HG03175 (cell line): ENCODE measurements at regions not wholly inside any gene's neighbourhood (a gene's known extent, or its start where the extent isn't known, plus 50 kb on each side); places are given as distances from the start of the nearest gene placed in this dataset.
"Not testable (repeated sequence)": the region's sequence is repeated elsewhere in the genome, so short reads cannot be mapped to it uniquely, and the experiment has no call there.

Source experiments
- ATAC-seq: cut with Tn5 transposase; IDR thresholded peaks from one replicate; pipeline ENCODE4 v1.9.1; 2021; ENCODE audit warnings: mild to moderate bottlenecking, moderate library complexity; ENCODE audit not compliant: unreplicated experiment

DNA sequence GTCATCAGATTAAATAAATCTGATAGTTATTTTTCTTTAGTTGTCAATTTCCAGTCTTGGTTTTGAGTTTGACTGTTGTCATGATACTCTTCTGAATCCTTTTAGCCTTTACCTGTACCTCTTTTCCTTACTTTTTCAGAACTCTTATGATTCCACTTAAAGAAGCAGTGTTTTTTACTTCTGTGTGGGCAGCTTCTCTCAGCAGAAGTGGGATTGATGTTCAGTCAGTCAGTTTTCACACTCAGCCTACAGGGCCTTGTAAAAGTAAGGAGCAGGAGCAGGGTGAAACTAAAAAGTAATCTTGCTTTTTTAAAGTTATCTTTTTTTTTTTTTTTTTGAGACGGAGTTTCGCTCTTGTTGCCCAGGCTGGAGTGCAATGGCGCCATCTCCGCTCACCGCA lies 75.1 kb downstream of the HAUS1 start:
- no peak for ATAC-seq

DNA sequence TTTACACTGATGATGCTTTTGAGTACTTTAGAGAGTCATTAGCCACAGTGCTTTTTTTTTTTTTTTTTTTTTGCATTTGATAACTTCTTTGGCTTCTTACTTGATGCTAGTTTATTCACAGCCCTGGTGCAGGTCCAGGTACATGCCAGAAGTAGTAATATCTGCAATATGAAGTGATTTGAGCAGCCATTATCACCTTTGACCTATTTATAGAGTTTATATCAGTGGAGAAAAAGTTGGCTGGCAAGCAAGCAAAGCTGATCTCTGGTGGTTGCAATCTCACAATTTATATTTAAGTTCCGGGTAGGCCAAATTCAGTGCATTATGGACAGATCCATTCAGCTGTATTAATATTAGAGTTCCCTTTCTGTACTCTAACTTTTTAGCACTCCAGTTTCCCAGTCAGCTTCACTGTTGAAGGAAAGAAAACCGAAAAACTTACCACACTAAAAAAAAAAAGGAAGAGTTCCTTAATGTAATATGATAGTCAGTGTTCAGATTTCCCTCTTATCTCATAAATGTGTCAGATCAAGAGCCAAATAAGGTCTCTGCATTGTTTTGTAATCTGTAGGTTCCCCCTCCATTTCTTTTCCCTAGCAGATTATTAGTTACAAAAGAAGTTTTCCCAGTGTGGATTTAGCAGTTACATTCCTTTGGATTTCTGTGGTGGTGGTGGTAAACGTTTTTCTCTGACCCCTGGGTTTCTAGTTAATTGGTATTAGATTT lies 78.6 kb downstream of the HAUS1 start:
- no peak for ATAC-seq

GRCh38 chr18:46184296-46184695 lies 80.1 kb downstream of the HAUS1 start:
- not testable (repeated sequence) for ATAC-seq

DNA sequence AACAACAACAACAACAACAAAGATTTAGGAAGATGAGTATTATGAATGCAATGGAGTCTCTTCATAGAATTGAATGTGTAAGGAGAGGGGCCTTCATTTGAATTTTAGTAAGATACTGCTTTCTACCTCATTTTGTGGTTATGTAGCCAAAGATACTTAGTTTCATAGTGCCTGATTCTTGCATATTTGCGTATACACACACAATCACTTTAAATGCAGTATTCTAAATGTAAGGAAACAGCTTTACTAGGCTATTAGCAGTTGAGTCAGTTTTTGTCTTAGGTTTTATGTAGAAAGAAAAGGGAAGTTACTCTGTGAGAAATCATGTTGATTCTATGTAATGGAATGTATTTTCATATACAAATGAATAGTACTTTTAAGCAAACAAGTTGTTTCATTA lies 80.5 kb downstream of the HAUS1 start:
- ATAC-seq = no peak

DNA sequence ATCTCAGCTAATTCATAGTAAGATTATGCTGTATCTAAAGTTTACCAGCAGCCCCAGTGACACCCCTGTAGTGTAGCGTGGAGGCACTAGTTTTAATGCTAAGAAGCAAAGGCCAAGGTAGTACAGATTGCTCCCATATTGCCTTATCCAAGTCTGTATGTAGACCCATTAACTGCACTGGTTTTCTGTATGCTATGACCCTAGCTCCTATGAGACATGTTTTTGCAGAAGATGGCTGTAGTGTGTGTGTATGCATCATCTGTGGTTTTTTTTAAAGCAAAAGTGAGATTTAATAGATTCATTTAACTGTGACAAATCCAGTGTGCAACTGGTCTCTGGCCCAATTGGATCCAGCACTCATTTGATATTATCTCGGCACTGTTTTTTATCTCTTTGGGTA lies 86.5 kb downstream of the HAUS1 start:
- no peak for ATAC-seq

- no peak for ATAC-seq
These were observed 92.5 kb downstream of the HAUS1 start for GRCh38 chr18:46196627-46197243.

DNA sequence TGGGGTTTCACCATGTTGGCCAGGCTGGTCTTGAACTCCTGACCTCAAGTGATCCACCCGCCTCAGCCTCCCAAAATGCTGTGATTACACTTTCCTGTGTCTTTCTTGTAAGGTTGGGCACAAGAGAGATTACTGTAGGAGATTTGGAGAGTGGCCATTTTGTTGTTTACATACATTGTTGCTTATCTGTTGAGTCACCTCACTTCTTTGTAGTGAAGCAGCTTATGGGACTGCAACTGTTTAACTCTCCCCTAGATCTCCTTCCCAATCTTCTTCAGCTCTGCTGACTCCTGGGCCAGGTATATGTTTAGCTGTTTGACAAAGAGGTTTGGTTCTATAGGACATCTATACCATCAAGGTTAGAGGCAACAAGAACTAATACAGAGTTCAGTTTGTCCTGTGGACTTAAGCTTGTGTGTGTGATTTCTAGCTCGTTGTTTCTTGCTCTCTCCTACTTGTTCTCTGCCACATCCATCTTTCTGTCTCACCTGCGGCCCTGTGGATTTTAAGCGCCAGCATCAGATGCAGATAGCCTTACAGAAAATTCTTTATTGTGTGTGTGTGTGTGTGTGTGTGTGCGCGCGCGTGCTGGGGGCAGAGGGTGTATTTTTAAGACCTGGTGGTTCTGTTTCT lies 95.4 kb downstream of the HAUS1 start:
- ATAC-seq = no peak

DNA sequence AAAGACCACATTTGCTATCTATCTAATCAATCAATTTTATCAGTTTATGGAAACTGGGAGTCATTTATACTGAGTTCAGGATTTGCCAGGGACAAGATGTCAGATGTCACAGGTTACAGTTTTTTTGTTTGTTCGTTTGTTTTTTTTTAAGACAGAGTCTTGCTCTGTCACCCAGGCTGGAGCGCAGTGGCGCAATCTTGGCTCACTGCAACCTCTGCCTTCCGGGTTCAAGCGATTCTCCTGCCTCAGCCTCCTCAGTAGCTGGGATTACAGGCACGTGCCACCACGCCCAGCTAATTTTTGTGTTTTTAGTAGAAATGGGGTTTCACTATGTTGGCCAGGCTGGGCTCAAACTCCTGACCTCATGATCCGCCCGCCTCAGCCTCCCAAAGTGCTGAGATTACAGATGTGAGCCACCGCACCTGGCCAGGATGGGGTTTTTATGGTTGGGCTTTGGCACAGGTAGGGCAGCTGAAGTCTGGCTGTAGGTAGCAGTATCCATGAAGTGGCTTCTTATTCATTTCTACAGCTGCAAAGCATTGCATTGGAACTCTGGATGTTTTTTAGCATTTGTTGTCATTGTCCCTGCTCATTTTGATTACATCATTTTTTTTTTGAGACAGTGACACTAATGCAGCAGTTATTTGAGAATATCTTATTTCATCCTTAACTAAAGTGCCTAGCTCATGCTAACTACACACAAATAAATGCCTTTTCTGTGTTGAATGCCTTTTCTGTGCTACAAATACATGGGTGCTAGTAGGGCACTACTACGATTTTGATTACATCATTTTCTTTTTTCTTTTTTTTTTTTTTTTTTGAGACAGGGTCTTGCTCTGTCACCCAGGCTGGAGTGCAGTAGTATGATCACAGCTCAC lies 96.2 kb downstream of the HAUS1 start:
- ATAC-seq = not testable (repeated sequence)

- ATAC-seq = no peak
These were observed 100.0 kb downstream of the HAUS1 start for GRCh38 chr18:46204143-46204542.

DNA sequence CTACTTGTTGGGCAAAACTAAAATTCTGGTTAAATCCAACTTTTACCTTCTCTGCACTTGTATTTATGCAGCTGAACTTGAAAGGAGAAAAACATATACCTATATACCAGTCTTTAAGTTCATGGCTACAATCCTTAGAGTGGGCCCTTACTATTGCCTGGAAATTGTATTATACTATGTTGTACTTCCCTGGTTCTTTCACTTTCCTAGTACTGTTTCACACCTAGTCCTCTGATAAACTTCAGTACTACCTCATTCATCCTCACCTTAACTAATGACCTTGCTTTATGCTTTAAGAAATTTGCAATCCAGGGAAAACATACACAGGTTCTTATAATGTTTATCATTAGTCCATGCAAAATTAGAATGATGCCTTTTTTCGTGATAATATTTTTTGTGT lies 103.8 kb downstream of the HAUS1 start:
- no peak for ATAC-seq

- no peak for ATAC-seq
These were observed 105.0 kb downstream of the HAUS1 start for GRCh38 chr18:46209161-46209560.

- ATAC-seq = no peak
These were observed 107.6 kb downstream of the HAUS1 start for GRCh38 chr18:46211816-46212215.

DNA sequence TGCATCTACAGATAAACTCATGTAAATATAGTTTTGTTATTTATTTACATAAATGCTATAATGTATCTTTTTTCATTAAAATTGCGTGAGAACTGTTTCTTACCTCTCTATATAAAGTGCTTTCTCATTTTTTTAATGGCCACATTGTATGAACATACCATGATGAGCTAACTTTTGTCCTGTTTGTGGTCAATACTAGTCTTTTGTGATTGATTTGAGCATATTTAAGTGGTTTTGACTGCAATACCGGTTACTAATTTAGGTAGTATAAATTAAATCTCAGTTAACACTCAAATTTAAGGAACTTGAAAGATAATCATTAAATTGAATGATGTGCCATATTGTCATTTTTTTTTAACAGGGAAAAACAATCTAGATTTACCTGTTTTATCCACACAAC lies 108.2 kb downstream of the HAUS1 start:
- ATAC-seq = no peak

- no peak for ATAC-seq
These were observed 109.1 kb downstream of the HAUS1 start for GRCh38 chr18:46213295-46213694.

GRCh38 chr18:46214435-46214834 lies 110.2 kb downstream of the HAUS1 start:
- ATAC-seq = no peak

DNA sequence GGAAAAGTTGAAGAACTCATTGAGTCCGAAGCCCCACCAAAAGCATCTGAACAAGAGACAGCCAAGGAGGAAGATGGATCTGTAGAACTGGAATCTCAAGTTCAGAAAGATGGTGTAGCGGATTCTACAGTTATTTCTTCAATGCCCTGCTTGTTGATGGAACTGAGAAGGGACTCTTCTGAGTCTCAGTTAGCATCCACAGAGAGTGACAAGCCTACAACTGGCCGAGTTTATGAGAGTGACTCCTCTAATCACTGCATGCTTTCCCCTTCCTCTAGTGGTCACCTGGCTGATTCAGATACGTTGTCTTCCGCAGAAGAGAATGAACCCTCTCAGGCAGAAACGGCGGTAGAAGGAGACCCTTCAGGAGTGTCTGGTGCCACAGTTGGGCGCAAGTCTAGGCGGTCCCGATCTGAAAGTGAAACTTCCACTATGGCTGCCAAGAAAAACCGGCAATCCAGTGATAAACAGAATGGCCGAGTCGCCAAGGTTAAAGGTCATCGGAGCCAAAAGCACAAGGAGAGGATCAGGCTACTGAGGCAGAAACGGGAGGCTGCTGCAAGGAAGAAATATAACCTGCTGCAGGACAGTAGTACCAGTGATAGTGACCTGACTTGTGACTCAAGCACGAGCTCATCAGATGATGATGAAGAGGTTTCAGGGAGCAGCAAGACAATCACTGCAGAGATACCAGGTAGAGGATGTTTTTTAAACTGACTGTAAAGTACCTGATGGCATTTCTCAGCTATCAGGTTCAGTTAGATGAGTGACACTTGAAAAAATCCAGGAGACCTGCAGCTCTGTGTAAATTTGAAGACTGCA lies 111.9 kb downstream of the HAUS1 start:
- no peak for ATAC-seq

GRCh38 chr18:46220116-46220515 lies 115.9 kb downstream of the HAUS1 start:
- ATAC-seq = no peak

GRCh38 chr18:46222093-46222492 lies 117.9 kb downstream of the HAUS1 start:
- no peak for ATAC-seq

DNA sequence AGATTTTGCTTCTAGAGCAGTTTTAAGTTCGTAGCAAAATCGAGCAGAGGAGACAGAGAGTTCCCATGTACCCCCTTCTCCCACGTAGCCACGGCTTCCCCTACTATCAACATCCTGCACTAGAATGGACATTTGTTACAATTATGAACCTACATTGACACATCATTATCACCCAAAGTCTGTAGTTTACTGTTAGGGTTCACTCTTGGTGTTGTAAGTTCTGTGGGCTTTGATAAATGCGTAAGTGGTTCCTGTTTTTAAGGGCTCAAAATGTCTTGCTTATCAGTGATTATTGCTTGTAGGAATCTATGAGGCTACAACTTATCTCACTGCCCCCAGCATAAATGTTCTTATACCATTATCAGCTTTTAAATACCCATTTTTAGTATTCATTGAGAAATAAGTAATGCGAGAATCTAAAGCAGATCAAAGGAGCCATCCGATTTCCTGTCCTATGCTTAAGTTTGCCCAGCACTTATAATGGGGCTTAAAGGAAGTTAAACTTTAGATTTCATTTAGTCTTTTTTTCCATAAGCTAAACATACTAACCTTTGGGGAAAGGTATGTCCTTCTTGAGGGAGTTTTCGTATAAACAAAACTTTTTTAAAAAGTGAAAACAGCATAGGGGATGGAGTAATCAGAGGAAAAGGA lies 118.7 kb downstream of the HAUS1 start:
- ATAC-seq = no peak

DNA sequence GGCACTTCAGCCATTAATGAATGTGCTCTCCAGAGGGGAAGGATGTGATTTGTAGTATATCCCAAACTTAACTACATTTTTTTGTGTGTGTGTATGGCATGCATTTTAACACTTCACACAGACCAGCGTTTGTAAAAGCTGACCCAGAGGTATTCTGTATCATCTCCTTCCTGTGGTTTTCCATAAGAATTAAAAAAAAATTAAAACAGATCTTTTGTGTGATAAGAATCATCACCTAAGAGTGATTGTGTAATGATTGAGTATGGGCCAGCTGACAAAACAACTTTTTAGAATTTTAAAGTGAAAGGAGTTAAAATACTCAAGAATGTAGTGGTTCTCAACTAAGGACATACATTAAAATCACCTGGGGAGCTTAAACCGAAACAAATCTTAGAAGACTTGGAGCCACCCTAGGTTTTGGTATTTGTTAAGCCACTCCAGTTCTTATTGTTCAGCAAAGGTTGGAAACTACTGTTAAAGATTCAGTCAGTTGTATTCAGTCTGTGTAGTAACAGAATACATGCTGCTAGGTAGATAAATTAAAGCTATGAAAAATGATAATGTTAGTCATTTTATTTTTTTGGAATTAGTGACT lies 120.1 kb downstream of the HAUS1 start:
- ATAC-seq = no peak
